Lower lobe of right lung (tissue), 2 donors: ENCODE measurements at regions not wholly inside any gene's neighbourhood (a gene's known extent, or its start where the extent isn't known, plus 50 kb on each side); places are given as distances from the start of the nearest gene placed in this dataset.

Source experiments
- ATAC-seq, 2 donors: fragments of 200-7000 bp; cut with Tn5 transposase; one replicate each; pipeline ENCODE4 v1.9.1; 2020 to 2022; ENCODE audit warnings: mild to moderate bottlenecking in 2 of 2, moderate library complexity in 2 of 2
- DNase-seq: peaks from one replicate; pipeline ENCODE4 v3.0.0-alpha.2; 2020
- H3K27ac ChIP-seq: fragments of 200-600 bp; one replicate; pipeline ENCODE4 v1.8.0; 2022
- H3K27me3 ChIP-seq: fragments of 200-600 bp; one replicate; pipeline ENCODE4 v1.8.0; 2022; ENCODE audit warnings: low read depth
- H3K36me3 ChIP-seq: fragments of 200-600 bp; one replicate; pipeline ENCODE4 v1.8.0; 2022; ENCODE audit warnings: mild to moderate bottlenecking
- H3K4me1 ChIP-seq: fragments of 200-600 bp; one replicate; pipeline ENCODE4 v1.8.0; 2022
- H3K4me3 ChIP-seq: fragments of 200-600 bp; one replicate; pipeline ENCODE4 v1.8.0; 2022; ENCODE audit warnings: mild to moderate bottlenecking
- H3K9me3 ChIP-seq: fragments of 200-600 bp; one replicate; pipeline ENCODE4 v1.8.0; 2022
- intact Hi-C: fragments of 100-400 bp; cut with DNase I; formaldehyde crosslinking; loops from one replicate; pipeline ENCODE4 v1.11.0; 2022
- TF ChIP-seq, protein P1 (sequence below): fragments of 200-600 bp; IDR thresholded peaks from one replicate; pipeline ENCODE4 v1.8.0; 2022; ENCODE audit warnings: antibody characterized with exemption, mild to moderate bottlenecking
- donor health status: DM: no; HTN: yes; CAD: no; lungs with severe emphysema.

DNA sequence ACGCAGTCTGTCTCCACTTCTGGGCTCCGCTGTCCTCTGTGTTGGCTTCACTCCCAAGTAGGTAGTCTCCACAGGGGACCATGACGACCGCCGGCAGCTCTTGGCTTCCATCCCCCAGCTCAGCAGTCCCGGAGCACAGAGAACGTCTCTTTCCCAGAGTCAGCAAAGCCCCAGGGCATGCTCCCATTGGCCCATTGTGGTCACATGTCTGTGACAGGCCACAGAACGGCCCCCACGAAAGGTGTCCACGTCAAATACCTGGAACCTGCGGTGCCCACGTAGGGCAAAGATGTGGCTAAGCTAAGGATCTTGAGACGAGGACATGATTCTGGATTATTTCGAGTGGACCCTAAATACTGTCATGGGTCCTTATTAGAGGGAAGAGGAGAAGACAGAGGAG, 438.4 kb upstream of the SULF2 start:
- ATAC-seq: no peak
- no peaks in the 10 kb centered on the region for H3K9me3 ChIP-seq
- intact Hi-C loops: no loop called here
- TF ChIP-seq, protein P1, sequence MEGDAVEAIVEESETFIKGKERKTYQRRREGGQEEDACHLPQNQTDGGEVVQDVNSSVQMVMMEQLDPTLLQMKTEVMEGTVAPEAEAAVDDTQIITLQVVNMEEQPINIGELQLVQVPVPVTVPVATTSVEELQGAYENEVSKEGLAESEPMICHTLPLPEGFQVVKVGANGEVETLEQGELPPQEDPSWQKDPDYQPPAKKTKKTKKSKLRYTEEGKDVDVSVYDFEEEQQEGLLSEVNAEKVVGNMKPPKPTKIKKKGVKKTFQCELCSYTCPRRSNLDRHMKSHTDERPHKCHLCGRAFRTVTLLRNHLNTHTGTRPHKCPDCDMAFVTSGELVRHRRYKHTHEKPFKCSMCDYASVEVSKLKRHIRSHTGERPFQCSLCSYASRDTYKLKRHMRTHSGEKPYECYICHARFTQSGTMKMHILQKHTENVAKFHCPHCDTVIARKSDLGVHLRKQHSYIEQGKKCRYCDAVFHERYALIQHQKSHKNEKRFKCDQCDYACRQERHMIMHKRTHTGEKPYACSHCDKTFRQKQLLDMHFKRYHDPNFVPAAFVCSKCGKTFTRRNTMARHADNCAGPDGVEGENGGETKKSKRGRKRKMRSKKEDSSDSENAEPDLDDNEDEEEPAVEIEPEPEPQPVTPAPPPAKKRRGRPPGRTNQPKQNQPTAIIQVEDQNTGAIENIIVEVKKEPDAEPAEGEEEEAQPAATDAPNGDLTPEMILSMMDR: no peak
- no peaks in the 10 kb centered on the region for H3K36me3 ChIP-seq
- no peak for DNase-seq
- H3K4me3 ChIP-seq: no peak overlapping the region
- no peaks in the 10 kb centered on the region for H3K4me1 ChIP-seq
- no peaks in the 10 kb centered on the region for H3K27me3 ChIP-seq
- H3K27ac ChIP-seq: no peak overlapping the region

DNA sequence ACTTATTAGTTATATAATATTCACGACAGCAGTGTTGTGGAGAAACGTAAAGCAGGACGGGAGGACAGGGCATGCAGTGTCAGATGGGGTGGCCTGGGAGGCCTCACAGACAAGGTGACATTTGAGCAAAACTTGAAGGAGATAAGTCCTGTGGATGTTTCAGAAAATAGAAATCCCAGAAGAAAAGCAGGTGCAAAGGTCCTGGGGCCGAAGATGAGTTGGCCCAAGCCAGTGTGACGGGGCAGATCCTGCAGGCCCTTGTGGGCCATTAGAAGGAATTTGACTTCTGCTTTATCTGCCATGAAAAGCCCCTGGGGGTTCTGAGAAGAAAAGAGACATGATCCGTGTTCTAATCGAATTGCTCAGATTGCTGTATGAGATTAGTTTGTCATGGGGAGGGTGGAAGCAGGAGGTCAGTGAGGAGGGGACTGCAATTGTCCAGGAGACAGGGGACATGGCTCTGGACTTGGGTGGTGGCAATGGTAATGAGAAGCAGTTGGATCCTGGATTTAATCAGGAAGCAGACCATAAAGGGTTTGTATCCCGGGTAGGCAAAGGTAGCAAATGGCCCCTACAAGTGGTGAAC, 437.4 kb upstream of the SULF2 start:
- ATAC-seq: no peak
- TF ChIP-seq, protein P1: no peak
- H3K27ac ChIP-seq: no peak overlapping the region
- no peak for DNase-seq
- H3K27me3 ChIP-seq: no peaks in the 10 kb centered on the region
- no peaks in the 10 kb centered on the region for H3K4me1 ChIP-seq
- H3K36me3 ChIP-seq: no peaks in the 10 kb centered on the region
- intact Hi-C loops: no loop called here
- H3K4me3 ChIP-seq: no peak overlapping the region
- H3K9me3 ChIP-seq: no peaks in the 10 kb centered on the region

DNA sequence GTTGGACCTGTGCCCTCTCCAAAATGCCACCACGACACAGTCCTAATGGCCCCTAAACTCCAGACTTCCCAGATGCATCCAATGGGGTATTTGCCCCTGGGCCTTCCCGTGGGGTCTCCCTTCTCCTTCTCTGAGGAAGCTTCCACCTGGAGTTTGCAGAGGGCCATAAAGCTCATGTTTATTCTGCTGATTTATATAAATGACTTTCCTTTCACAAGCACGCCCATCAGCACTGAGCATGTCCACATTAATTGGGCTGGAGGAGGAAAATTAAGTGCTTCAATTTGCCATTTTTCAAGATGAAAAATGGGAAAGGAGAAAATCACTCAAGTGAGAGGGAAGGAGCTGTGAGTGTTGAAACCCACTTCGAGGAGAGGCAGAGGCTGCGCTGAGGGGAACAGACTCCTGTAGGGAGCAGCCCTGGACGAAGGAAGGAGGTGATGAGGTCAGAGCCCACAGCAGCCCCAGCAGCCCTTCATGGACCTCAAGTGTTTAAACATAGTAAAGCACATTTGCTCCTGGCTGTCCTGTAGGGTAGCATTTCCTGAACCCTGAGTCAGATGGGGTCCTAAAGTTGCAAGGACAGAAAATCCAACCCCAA, 434.9 kb upstream of the SULF2 start:
- no peaks in the 10 kb centered on the region for H3K9me3 ChIP-seq
- H3K36me3 ChIP-seq: no peaks in the 10 kb centered on the region
- H3K4me3 ChIP-seq: no peak overlapping the region
- intact Hi-C loops: no loop called here
- H3K27ac ChIP-seq: no peak overlapping the region
- ATAC-seq (no peak), DNase-seq (no peak)
- TF ChIP-seq, protein P1: no peak
- no peaks in the 10 kb centered on the region for H3K27me3 ChIP-seq
- no peaks in the 10 kb centered on the region for H3K4me1 ChIP-seq

DNA sequence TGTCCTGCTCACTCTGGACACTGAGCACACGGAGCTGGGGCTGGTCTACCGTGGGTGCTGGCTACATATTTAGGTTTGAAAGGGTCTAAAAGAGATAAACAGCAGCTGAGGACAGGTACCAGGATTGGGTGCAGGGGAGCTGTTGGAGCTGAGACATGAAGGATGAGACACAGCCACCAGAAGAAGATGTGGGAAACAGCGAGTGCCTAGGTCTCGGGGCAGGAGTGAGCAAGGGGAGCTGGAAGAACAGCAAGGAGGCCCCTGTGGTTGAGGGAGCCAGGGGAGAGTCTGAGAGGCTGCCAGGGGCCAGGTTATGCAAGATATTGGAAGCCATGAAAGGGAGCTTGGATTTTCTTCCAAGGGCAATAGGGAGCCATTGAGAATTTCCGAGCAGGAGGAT, 434.0 kb upstream of the SULF2 start:
- no peak overlapping the region for H3K4me3 ChIP-seq
- intact Hi-C loops: no loop called here
- DNase-seq (no peak), ATAC-seq (no peak)
- TF ChIP-seq, protein P1: no peak
- no peaks in the 10 kb centered on the region for H3K4me1 ChIP-seq
- no peaks in the 10 kb centered on the region for H3K36me3 ChIP-seq
- H3K9me3 ChIP-seq: no peaks in the 10 kb centered on the region
- H3K27me3 ChIP-seq: no peaks in the 10 kb centered on the region
- no peak overlapping the region for H3K27ac ChIP-seq

DNA sequence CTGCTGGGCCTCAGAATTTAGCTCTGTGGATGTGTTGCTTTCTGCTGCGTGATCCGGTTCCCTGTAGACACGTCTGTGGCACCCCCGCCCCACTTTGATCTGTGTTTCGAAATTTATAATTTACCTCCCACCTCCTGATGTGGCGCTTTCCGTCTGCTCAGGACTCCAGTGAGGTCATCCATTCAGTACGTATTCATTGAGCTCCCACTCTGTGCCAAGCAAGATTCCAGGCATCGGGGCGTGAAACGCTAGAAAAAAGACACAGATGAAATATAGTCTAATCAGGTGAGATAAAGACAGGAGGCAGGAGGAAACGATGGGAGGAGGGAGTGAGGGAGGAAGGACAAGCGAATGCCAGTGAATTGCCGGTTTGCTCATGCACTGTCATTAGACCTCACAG, 431.9 kb upstream of the SULF2 start:
- Histone ChIP-seq H3K27ac (no peak overlapping the region), H3K27me3 (no peaks in the 10 kb centered on the region), H3K36me3 (no peaks in the 10 kb centered on the region), H3K4me1 (no peaks in the 10 kb centered on the region), H3K9me3 (no peaks in the 10 kb centered on the region), H3K4me3 (no peak overlapping the region)
- DNase-seq: no peak
- intact Hi-C loops: no loop called here
- TF ChIP-seq, protein P1: no peak
- ATAC-seq: no peak
